Esophagus squamous epithelium (tissue), 5 donors: ENCODE measurements at regions not wholly inside any gene's neighbourhood (a gene's known extent, or its start where the extent isn't known, plus 50 kb on each side); places are given as distances from the start of the nearest gene placed in this dataset.

Source experiments
- DNase-seq: peaks from one replicate; lab custom pipeline; 2025; lab: John Stamatoyannopoulos, UW
- H3K27ac ChIP-seq, 4 donors: fragments of 200-600 bp; sonication (generic); one replicate each; pipeline ENCODE4 v1.5.1; 2016 to 2019; ENCODE audit warnings: mild to moderate bottlenecking in 1 of 4
- H3K27me3 ChIP-seq, 4 donors: fragments of 200-600 bp; sonication (generic); 1 replicate in 3 of 4; 2 replicates in 1 of 4; pipeline versions ENCODE4 v1.5.1 to v1.6.0; 2017 to 2021; ENCODE audit warnings: antibody characterized with exemption in 1 of 4
- H3K36me3 ChIP-seq, 3 donors: fragments of 200-600 bp; sonication (generic); one replicate each; pipeline ENCODE4 v1.5.1; 2016 to 2019
- H3K4me1 ChIP-seq, 3 donors: fragments of 200-600 bp; sonication (generic); one replicate each; pipeline ENCODE4 v1.5.1; 2017 to 2019
- H3K4me3 ChIP-seq, 4 donors: fragments of 200-600 bp; sonication (generic); 1 replicate in 3 of 4; 2 replicates in 1 of 4; pipeline ENCODE4 v1.5.1; 2016 to 2019; ENCODE audit warnings: mild to moderate bottlenecking in 2 of 4, moderate library complexity in 1 of 4
- H3K9me3 ChIP-seq, 3 donors: fragments of 200-600 bp; sonication (generic); one replicate each; pipeline ENCODE4 v1.5.1; 2016 to 2019
- CTCF ChIP-seq, 6 experiments: fragments of 450-650 bp in 4 of 6; fragments of 200-600 bp in 2 of 6; sonication (generic) in 2 of 6; IDR thresholded peaks; one replicate each; pipeline ENCODE4 v1.5.1; 2016 to 2019; ENCODE audit warnings: antibody characterized with exemption in 6 of 6, mild to moderate bottlenecking in 4 of 6, moderate library complexity in 4 of 6
- POLR2A ChIP-seq, 4 donors: fragments of 450-650 bp; IDR thresholded peaks; one replicate each; pipeline ENCODE4 v1.6.1; 2017; ENCODE audit warnings: antibody characterized with exemption in 4 of 4, mild to moderate bottlenecking in 4 of 4, moderate library complexity in 3 of 4
- WGBS, 2 donors: methylation state at CpG; one replicate each; pipeline ENCODE4 v1.1.5; 2018; 5-methylcytosine and 5-hydroxymethylcytosine counted together
- intact Hi-C: fragments of 100-400 bp; cut with DNase I; formaldehyde crosslinking; loops from one replicate; pipeline ENCODE4 v1.15.0; 2022
- donor health status: DM: yes; HTN: yes; CAD: no.

GRCh38 chr2:773256-774160 lies 96.3 kb upstream of the TMEM18 start:
- intact Hi-C loops = no loop called here
- Histone ChIP-seq H3K36me3 (no peaks in the 10 kb centered on the region), H3K27ac (no peak overlapping the region), H3K4me3 (no peak overlapping the region), H3K4me1 (no peaks in the 10 kb centered on the region), H3K9me3 (no peaks in the 10 kb centered on the region), H3K27me3 (no peaks in the 10 kb centered on the region)
- TF ChIP-seq CTCF (IDR thresholded peaks at IDR 0.05) (no peak), POLR2A (IDR thresholded peaks at IDR 0.05) (no peak)
- 32 to 63% methylated on average over 2 to 7 of the region's 11 CpGs for WGBS, 2 donors
- DNase-seq = no peak

- H3K27ac ChIP-seq = no peak overlapping the region
- WGBS, 2 donors = 20 to 80% methylated on average over 1 to 4 of the region's 12 CpGs
- intact Hi-C loops = no loop called here
Measured at GRCh38 chr2:771538-771937, 94.3 kb upstream of the TMEM18 start.

GRCh38 chr2:770776-771175 lies 93.6 kb upstream of the TMEM18 start:
- intact Hi-C loops = no loop called here
- WGBS, 2 donors = 93% methylated on average over 2 of the region's 2 CpGs; no CpG with 5 or more reads in 1 of the 2 donors
- H3K27me3 ChIP-seq = no peaks in the 10 kb centered on the region
- no peaks in the 10 kb centered on the region for H3K36me3 ChIP-seq
- no peak for DNase-seq
- H3K9me3 ChIP-seq = no peaks in the 10 kb centered on the region
- no peaks in the 10 kb centered on the region for H3K4me1 ChIP-seq
- H3K4me3 ChIP-seq = no peak overlapping the region
- H3K27ac ChIP-seq = no peak overlapping the region
- TF ChIP-seq CTCF (IDR thresholded peaks at IDR 0.05) = no peak
- no peak for TF ChIP-seq POLR2A (IDR thresholded peaks at IDR 0.05)

More at GRCh38 chr2:771538-771937, 94.3 kb upstream of the TMEM18 start:
- Histone ChIP-seq H3K4me1 (no peaks in the 10 kb centered on the region), H3K9me3 (no peaks in the 10 kb centered on the region), H3K27me3 (no peaks in the 10 kb centered on the region), H3K4me3 (no peak overlapping the region), H3K36me3 (no peaks in the 10 kb centered on the region)
- DNase-seq = no peak
- TF ChIP-seq CTCF (IDR thresholded peaks at IDR 0.05) (no peak), POLR2A (IDR thresholded peaks at IDR 0.05) (no peak)

GRCh38 chr2:769771-770170 lies 92.6 kb upstream of the TMEM18 start:
- Histone ChIP-seq H3K36me3 (no peaks in the 10 kb centered on the region), H3K4me3 (no peak overlapping the region), H3K27ac (no peak overlapping the region), H3K9me3 (no peaks in the 10 kb centered on the region), H3K27me3 (no peaks in the 10 kb centered on the region), H3K4me1 (no peaks in the 10 kb centered on the region)
- TF ChIP-seq POLR2A (IDR thresholded peaks at IDR 0.05) = no peak
- TF ChIP-seq CTCF (IDR thresholded peaks at IDR 0.05) = no peak
- 49 to 62% methylated on average over 2 of the region's 2 CpGs for WGBS, 2 donors
- intact Hi-C loops = no loop called here
- DNase-seq = no peak

GRCh38 chr2:768451-768850 lies 91.2 kb upstream of the TMEM18 start:
- H3K36me3 ChIP-seq = no peaks in the 10 kb centered on the region
- intact Hi-C loops = no loop called here
- no peaks in the 10 kb centered on the region for H3K9me3 ChIP-seq
- H3K4me1 ChIP-seq = no peaks in the 10 kb centered on the region
- no peaks in the 10 kb centered on the region for H3K27me3 ChIP-seq
- no peak for TF ChIP-seq CTCF (IDR thresholded peaks at IDR 0.05)
- TF ChIP-seq POLR2A (IDR thresholded peaks at IDR 0.05) = no peak
- 66 to 75% methylated on average over 6 to 10 of the region's 10 CpGs for WGBS, 2 donors
- no peak overlapping the region for H3K4me3 ChIP-seq
- H3K27ac ChIP-seq = no peak overlapping the region
- no peak for DNase-seq
